Medulla oblongata (tissue), 1 donor: ENCODE measurements at regions not wholly inside any gene's neighbourhood (a gene's known extent, or its start where the extent isn't known, plus 50 kb on each side); places are given as distances from the start of the nearest gene placed in this dataset.
A peak's percentile ranks its signal among the peaks of the same experiment; 100 is the strongest.
"Not testable (repeated sequence)": the region's sequence is repeated elsewhere in the genome, so short reads cannot be mapped to it uniquely, and the experiment has no call there.

Experiments used
- DNase-seq: peaks from one replicate; pipeline ENCODE4 v3.0.0-alpha.2; 2015; ENCODE audit errors: extremely low spot score

- no peak for DNase-seq
Observed at GRCh38 chr6:141580131-141580530, 552.6 kb upstream of the GJE1 start.

- no peak for DNase-seq
Observed at GRCh38 chr6:141576751-141577150, 556.0 kb upstream of the GJE1 start.

DNA sequence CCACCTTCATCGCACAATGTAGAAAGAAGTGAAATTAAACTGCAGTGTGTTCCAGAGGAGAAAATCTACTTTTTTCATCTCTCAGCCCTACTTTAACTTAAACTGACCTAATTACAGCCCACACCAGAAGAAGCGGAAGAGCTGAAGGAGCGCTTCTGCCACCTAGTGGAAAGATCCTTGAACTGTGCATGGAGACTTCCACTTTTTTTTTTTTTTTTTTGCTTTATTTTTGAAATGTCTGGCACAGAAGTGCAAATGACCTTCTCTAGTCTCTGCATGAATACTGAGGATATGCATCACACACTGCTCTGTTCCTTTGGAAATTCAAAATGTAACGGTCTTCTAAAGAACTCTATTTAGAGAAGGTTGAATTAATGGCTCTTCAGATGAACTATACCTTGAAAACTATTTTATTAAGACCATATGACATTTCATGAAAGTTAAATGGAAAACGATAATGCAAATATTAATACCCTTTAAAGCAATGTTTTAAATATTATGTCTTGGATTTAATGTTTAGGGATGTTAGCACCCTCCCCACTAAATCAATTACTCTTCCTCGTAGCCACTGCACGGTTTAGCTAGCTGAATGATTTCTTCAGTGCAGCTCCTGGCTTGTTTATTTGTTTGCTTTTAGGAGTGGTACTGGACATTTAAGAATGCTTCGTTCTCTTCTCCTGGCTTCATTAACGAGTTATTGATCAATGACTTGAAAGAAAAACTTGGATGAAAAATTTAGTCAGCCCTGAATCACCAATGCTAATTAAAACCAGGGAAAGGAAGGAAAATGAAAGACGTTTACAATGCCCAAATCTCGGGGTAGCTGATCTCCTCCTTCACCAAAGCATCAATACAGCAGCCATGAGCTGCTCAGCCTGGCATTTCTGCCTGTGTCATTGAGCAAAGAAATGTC, 569.6 kb upstream of the GJE1 start:
- DNase-seq, result peak; percentile 91

DNA sequence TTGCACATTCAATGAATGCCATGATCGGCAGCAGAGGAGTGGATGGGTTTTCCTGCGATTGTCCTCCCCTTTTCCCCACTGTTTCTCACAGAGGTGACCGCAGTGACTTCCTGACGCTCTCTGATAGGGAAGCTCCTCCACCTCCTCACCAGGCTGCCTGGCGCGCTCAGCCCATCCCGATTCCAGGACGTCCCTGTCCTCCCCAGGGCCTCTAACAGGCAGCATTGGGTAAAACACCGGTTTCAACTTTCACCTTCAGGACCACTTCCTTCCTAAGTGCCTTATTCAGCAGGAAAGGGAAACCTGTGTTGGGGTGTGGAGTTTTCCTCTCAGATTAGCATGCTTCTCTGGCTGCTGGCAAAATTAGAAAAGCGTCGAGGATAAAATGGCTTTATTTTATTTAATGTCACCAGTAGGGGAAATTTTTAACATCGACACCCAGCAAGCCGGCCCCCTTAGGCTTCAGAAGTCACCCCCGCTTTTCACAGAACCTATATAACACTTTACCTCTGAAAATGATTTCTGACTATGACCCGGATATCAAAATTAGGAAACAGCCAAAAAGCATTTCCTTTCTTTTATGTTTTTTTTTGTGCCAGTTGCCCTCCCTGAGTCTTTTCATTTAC, 570.4 kb upstream of the GJE1 start:
- peak; percentile 23 for DNase-seq

GRCh38 chr6:141561154-141561553, 571.6 kb upstream of the GJE1 start:
- DNase-seq, result no peak

- DNase-seq, result no peak
Observed at GRCh38 chr6:141552463-141552862, 580.3 kb upstream of the GJE1 start.

- no peak for DNase-seq
Observed at GRCh38 chr6:141552031-141552430, 580.7 kb upstream of the GJE1 start.

DNA sequence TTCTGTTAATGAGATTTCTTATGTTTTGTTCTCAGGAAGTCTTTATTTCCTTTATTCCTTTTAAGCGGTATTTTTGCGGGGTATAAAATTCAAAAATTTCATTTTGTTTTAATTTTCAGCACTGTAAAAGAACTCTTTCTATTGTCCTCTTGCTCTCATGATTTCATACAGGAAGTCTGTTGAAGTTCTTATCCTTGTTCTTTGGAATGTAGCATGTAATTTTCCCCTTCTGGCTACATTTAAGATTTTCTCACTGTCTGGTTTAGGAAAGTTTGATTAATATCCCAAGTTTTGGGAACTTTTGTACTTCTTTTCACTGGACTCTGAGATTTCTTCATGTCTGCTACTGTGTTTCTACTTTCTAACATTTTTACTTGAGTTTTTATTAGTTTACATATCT, 581.4 kb upstream of the GJE1 start:
- no peak for DNase-seq

- no peak for DNase-seq
Observed at GRCh38 chr6:141550471-141550870, 582.3 kb upstream of the GJE1 start.

DNA sequence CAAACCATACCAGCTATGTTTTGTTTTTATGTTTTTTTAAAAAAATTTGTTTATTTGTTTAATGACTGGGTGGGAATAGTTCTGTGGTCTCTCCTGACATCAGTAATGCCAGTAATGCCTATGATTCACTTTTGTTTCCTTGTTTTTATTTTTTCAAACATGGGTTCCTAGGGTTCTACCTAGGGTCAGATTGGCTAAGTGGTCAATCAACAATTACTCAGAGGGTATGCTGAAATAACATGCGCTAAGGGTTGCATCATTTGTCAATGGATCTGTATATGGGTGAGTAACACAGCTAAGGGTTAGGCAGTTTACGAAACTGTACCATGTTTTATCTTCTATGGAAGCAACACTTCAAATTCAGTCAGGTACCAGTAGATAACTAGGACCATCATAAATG, 583.8 kb upstream of the GJE1 start:
- DNase-seq, result no peak

GRCh38 chr6:141541581-141542324, 591.0 kb upstream of the GJE1 start:
- DNase-seq, result no peak

DNA sequence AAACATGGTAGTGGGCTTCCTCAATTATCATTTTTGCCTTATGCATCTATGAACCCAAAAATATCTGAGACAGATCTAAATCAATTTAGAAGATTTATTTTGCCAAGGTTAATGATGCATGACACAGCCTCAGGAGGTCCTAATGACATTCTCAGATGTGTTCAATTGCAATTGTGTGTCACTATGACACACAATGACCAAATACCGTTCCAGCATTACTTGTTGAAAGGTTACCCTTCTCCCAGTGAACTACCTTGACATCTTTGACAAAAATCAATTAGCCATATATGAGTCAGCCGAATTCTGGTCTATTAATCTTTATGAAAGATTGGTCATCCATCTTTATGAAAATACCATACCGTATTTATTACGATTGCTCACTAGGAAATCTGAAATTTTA, 592.5 kb upstream of the GJE1 start:
- DNase-seq, result no peak

DNA sequence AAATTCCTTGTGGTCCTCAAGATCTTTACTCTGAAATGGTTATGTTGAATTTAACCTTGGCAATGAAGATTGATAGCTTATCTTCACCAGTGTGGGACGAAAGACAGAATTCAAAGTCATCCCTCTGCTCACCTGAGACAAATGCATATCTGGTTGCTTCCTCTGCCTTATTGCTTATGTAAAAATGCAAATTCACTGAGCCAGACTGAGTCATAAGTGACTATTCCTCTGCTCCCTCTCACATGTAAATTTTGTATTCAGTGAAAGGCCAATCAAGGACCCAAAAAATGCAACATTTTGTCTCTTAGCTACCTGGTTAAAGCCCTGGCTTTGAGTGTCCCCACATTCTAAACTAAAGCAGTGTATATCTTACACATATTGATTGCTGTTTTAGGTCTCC, 593.1 kb upstream of the GJE1 start:
- no peak for DNase-seq

DNA sequence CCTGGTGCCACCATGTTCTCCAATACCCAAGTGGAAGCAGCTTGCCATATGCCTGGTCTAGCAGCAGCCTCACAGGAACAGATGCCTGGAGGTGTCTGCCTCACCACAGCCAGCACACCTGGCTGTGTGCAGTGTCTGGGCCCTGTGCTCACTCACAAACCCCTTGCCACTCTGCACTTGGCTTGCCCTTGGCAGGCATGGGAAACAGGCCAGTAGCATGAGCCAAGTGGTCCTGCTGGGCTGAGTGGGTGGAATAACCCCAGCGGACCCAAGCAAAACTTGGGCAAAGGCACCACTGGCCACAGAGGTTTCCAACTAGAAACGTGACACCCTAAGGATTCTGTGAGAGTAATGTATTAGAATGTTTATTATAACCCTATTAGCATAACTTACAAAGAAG, 600.5 kb upstream of the GJE1 start:
- no peak for DNase-seq

- DNase-seq, result no peak
Observed at GRCh38 chr6:141531040-141531439, 601.7 kb upstream of the GJE1 start.

DNA sequence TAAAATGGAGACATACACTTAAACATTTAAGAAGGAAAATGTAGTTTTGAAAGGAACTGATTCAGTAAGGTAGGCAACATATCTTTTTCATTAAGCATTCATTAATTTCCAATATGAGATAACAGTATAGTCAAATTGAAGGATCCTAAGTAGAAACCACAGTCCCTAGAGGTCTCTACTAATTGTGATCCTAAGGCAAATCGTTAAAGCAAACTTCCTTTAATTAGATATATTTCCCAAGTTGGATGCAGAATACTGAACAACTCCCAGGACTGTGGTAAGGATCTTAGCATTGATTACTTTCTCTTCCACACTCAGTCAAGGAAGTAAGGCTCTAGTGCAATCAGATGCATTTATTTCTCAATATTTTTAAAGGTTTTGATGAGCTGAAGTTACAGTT, 604.1 kb upstream of the GJE1 start:
- DNase-seq, result no peak

- DNase-seq, result no peak
Observed at GRCh38 chr6:141526985-141527384, 605.7 kb upstream of the GJE1 start.

- DNase-seq, result no peak
Observed at GRCh38 chr6:141521440-141521839, 611.3 kb upstream of the GJE1 start.

DNA sequence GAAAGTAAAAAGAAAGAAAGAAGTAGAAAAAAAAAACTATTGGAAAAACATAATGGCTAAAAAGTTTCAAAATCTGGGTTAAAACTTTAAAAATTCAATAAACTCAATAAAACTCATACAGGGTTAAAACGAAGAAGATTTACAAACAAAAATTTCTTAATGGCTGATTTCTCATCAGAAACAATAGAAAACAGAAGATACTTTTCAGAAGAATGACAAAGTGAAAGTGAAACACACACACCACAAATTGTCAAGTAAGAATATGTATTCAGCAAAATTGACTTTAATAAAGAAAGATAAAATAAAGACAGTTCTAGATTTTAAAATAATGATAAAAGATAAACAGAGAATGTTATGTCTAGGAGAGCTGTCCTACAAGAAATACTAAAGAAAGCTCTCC, 618.9 kb upstream of the GJE1 start:
- DNase-seq, result no peak

- no peak for DNase-seq
Observed at GRCh38 chr6:141510803-141511202, 621.9 kb upstream of the GJE1 start.

DNA sequence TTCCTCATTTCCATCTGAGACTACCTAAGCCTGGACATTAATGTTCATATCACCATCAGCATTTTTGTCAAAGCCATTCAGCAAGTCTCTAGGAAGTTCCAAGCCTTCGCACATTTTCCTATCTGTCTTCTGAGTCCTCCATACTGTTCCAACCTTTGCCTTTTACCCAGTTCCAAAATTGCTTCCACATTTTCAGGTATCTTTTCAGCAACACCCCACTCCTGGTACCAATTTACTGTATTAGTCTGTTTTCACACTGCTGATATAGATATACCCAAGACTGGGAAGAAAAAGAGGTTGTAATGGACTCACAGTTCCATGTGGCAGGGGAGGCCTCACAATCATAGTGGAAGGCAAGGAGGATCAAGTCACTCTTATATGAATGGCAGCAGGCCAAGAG, 626.7 kb upstream of the GJE1 start:
- DNase-seq, result not testable (repeated sequence)

- DNase-seq, result not testable (repeated sequence)
Observed at GRCh38 chr6:141504318-141504717, 628.4 kb upstream of the GJE1 start.

DNA sequence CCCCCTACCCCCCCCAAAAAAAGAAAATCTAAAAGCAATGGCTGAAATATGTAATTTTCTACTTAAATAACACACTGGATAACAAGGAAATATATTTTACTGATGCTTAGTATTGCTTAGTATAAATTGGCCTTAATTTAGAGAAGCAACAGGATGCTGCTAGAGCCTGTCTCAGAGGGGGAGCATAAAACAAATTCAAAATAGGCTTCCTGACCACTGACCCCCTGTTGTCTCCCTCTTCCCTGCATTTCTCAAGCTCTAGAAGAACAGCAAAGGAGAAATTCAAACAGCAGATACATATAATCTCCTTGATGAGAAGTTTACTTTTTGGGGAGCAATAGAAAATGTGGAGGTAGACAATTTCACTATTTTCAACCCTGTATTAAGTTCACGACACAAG, 631.1 kb upstream of the GJE1 start:
- DNase-seq, result no peak
